Loucy (cell line): ENCODE measurements at regions not wholly inside any gene's neighbourhood (a gene's known extent, or its start where the extent isn't known, plus 50 kb on each side); places are given as distances from the start of the nearest gene placed in this dataset.

ENCODE experiments used
- H2AFZ ChIP-seq: fragments of 200-600 bp; sonication (generic); 2 replicates; pipeline ENCODE4 v1.6.0; 2016; ENCODE audit warnings: antibody characterized with exemption, mild to moderate bottlenecking, low read length, moderate library complexity
- H3F3A ChIP-seq: fragments of 200-600 bp; 2 replicates; pipeline ENCODE4 v1.6.0; 2016; ENCODE audit warnings: antibody characterized with exemption, low read depth, mild to moderate bottlenecking
- H3K27me3 ChIP-seq: fragments of 200-600 bp; sonication (generic); 2 replicates; pipeline ENCODE4 v1.6.1; 2014; ENCODE audit warnings: low read length, mild to moderate bottlenecking; ENCODE audit not compliant: insufficient read depth, poor library complexity, severe bottlenecking
- H3K36me3 ChIP-seq: fragments of 200-600 bp; sonication (generic); 2 replicates; pipeline ENCODE4 v1.6.1; 2016; ENCODE audit warnings: low read length; ENCODE audit not compliant: insufficient read depth
- H3K4me1 ChIP-seq: fragments of 200-600 bp; sonication (generic); 2 replicates; pipeline ENCODE4 v1.5.1; 2014; ENCODE audit warnings: low read length, mild to moderate bottlenecking; ENCODE audit not compliant: insufficient read depth, poor library complexity, severe bottlenecking
- H3K4me2 ChIP-seq: fragments of 200-600 bp; sonication (generic); 2 replicates; pipeline ENCODE4 v1.6.0; 2014; ENCODE audit warnings: antibody characterized with exemption, low read length, low read depth, mild to moderate bottlenecking; ENCODE audit not compliant: poor library complexity, severe bottlenecking
- H3K4me3 ChIP-seq: fragments of 200-600 bp; sonication (generic); 2 replicates; pipeline ENCODE4 v1.5.1; 2014; ENCODE audit warnings: low read length, mild to moderate bottlenecking, mixed read lengths; ENCODE audit not compliant: poor library complexity, severe bottlenecking
- H3K79me2 ChIP-seq: fragments of 200-600 bp; sonication (generic); 2 replicates; pipeline ENCODE4 v1.6.1; 2014; ENCODE audit warnings: low read length; ENCODE audit not compliant: insufficient read depth
- H3K9ac ChIP-seq: fragments of 200-600 bp; sonication (generic); 2 replicates; pipeline ENCODE4 v1.6.0; 2014; ENCODE audit warnings: mild to moderate bottlenecking, low read depth, low read length, moderate library complexity; ENCODE audit not compliant: poor library complexity, severe bottlenecking
- H3K9me2 ChIP-seq: fragments of 200-600 bp; sonication (generic); replicated peaks from 2 replicates; pipeline ENCODE4 v1.6.1; 2016; ENCODE audit warnings: low read depth, low read length, mixed read lengths
- H3K9me3 ChIP-seq: fragments of 200-600 bp; sonication (generic); 2 replicates; pipeline ENCODE4 v1.6.1; 2014; ENCODE audit warnings: mild to moderate bottlenecking, antibody characterized with exemption, low read length, low read depth; ENCODE audit not compliant: insufficient read depth
- H4K20me1 ChIP-seq: fragments of 200-600 bp; sonication (generic); 2 replicates; pipeline ENCODE4 v1.6.0; 2014; ENCODE audit warnings: antibody characterized with exemption, low read length, mild to moderate bottlenecking; ENCODE audit not compliant: insufficient read depth, poor library complexity, severe bottlenecking
- EZH2phosphoT487 ChIP-seq: fragments of 200-600 bp; IDR thresholded peaks from 2 replicates; pipeline ENCODE4 v1.6.1; 2018; ENCODE audit warnings: antibody characterized with exemption, mild to moderate bottlenecking, moderate library complexity, borderline replicate concordance
- TF ChIP-seq, protein P1 (sequence below): fragments of 200-600 bp; sonication (generic); conservative IDR thresholded peaks from 2 replicates; pipeline ENCODE4 v1.5.1; 2014; ENCODE audit warnings: mild to moderate bottlenecking, antibody characterized with exemption, low read length

- H3K9me2 ChIP-seq, result 0 out of 2 replicates have a peak, but pooled peaks cover 4% of the 10 kb centered on the region
- no peaks in the 10 kb centered on the region for H4K20me1 ChIP-seq
- no peaks in the 10 kb centered on the region for H3K79me2 ChIP-seq
- H2AFZ ChIP-seq, result no peak overlapping the region
- H3K4me2 ChIP-seq, result no peak overlapping the region
- H3F3A ChIP-seq, result no peaks in the 10 kb centered on the region
- no peaks in the 10 kb centered on the region for H3K27me3 ChIP-seq
- TF ChIP-seq, protein P1, sequence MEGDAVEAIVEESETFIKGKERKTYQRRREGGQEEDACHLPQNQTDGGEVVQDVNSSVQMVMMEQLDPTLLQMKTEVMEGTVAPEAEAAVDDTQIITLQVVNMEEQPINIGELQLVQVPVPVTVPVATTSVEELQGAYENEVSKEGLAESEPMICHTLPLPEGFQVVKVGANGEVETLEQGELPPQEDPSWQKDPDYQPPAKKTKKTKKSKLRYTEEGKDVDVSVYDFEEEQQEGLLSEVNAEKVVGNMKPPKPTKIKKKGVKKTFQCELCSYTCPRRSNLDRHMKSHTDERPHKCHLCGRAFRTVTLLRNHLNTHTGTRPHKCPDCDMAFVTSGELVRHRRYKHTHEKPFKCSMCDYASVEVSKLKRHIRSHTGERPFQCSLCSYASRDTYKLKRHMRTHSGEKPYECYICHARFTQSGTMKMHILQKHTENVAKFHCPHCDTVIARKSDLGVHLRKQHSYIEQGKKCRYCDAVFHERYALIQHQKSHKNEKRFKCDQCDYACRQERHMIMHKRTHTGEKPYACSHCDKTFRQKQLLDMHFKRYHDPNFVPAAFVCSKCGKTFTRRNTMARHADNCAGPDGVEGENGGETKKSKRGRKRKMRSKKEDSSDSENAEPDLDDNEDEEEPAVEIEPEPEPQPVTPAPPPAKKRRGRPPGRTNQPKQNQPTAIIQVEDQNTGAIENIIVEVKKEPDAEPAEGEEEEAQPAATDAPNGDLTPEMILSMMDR, result no peak
- no peak for TF ChIP-seq EZH2phosphoT487
- H3K4me1 ChIP-seq, result no peaks in the 10 kb centered on the region
- H3K9ac ChIP-seq, result no peak overlapping the region
- H3K9me3 ChIP-seq, result no peaks in the 10 kb centered on the region
- H3K36me3 ChIP-seq, result no peaks in the 10 kb centered on the region
- H3K4me3 ChIP-seq, result no peak overlapping the region
Observed at GRCh38 chr7:124667312-124668153, 98.1 kb downstream of the GPR37 start.

- H2AFZ ChIP-seq, result no peak overlapping the region
- no peaks in the 10 kb centered on the region for H3K9me3 ChIP-seq
- TF ChIP-seq, protein P1, result no peak
- no peak for TF ChIP-seq EZH2phosphoT487
- H3K79me2 ChIP-seq, result no peaks in the 10 kb centered on the region
- no peaks in the 10 kb centered on the region for H3K36me3 ChIP-seq
- H4K20me1 ChIP-seq, result no peaks in the 10 kb centered on the region
- no peak overlapping the region for H3K9ac ChIP-seq
- no peaks in the 10 kb centered on the region for H3K27me3 ChIP-seq
- H3K9me2 ChIP-seq, result no peaks in the 10 kb centered on the region
- no peak overlapping the region for H3K4me2 ChIP-seq
- no peaks in the 10 kb centered on the region for H3F3A ChIP-seq
- H3K4me3 ChIP-seq, result no peak overlapping the region
- no peaks in the 10 kb centered on the region for H3K4me1 ChIP-seq
Observed at GRCh38 chr7:124662937-124663336, 102.7 kb downstream of the GPR37 start.

GRCh38 chr7:124662372-124662771, 103.2 kb downstream of the GPR37 start:
- Histone ChIP-seq H2AFZ (no peak overlapping the region), H3K79me2 (no peaks in the 10 kb centered on the region), H3K9ac (no peak overlapping the region), H3K36me3 (no peaks in the 10 kb centered on the region), H3K9me3 (no peaks in the 10 kb centered on the region), H4K20me1 (no peaks in the 10 kb centered on the region), H3K4me2 (no peak overlapping the region), H3K4me3 (no peak overlapping the region), H3F3A (no peaks in the 10 kb centered on the region), H3K27me3 (no peaks in the 10 kb centered on the region), H3K4me1 (no peaks in the 10 kb centered on the region), H3K9me2 (no peaks in the 10 kb centered on the region)
- TF ChIP-seq EZH2phosphoT487, result no peak
- TF ChIP-seq, protein P1, result no peak
